NB4 (cell line): ENCODE measurements at regions not wholly inside any gene's neighbourhood (a gene's known extent, or its start where the extent isn't known, plus 50 kb on each side); places are given as distances from the start of the nearest gene placed in this dataset.

Source experiments
- MYC ChIP-seq: IDR thresholded peaks from 2 replicates; pipeline ENCODE4 v1.6.1; 2011; ENCODE audit warnings: low read depth, low read length
- POLR2A ChIP-seq: IDR thresholded peaks from 2 replicates; pipeline ENCODE4 v1.6.1; 2011; ENCODE audit warnings: mild to moderate bottlenecking; ENCODE audit not compliant: insufficient read length; ENCODE audit errors: extremely low read depth
- TF ChIP-seq, protein P1 (sequence below): IDR thresholded peaks from one replicate; pipeline ENCODE4 v1.5.1; 2012; ENCODE audit warnings: low read depth, low read length
- TF ChIP-seq, protein P2 (sequence below): IDR thresholded peaks from 2 replicates; pipeline ENCODE4 v1.6.1; 2011; ENCODE audit warnings: low read depth, low read length

DNA sequence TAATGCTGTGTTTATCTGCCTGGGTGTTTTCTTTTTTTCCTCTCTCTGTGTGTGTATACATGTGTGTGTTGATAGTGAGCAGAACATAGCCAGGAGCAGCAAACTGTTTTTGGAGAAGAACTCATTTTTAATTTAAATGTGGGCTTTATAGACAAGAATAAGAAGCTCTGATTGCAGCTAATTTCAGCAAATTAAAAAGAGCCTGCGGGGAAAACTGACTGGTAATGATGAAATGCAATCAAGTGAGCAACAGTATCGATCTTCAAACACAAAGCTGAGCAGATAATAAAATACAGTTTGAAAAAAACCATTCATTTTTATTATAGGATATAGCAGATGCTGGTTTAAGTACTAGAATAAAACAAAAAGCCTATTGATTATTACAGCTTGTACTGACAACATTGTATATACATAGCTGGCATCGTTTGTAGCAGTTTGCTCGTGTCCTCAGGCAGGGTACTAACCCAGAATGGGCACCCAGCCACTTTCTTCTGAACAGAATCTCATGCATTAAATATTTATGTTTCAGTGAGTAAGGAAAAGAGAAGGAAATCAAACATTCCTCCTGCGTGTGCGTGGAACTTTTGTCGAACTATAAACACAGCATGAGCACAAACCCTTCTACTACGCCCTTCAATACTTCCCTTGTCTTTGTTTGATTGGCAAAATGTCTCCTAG lies 73.5 kb upstream of the ZFP42 start:
- TF ChIP-seq, protein P1, sequence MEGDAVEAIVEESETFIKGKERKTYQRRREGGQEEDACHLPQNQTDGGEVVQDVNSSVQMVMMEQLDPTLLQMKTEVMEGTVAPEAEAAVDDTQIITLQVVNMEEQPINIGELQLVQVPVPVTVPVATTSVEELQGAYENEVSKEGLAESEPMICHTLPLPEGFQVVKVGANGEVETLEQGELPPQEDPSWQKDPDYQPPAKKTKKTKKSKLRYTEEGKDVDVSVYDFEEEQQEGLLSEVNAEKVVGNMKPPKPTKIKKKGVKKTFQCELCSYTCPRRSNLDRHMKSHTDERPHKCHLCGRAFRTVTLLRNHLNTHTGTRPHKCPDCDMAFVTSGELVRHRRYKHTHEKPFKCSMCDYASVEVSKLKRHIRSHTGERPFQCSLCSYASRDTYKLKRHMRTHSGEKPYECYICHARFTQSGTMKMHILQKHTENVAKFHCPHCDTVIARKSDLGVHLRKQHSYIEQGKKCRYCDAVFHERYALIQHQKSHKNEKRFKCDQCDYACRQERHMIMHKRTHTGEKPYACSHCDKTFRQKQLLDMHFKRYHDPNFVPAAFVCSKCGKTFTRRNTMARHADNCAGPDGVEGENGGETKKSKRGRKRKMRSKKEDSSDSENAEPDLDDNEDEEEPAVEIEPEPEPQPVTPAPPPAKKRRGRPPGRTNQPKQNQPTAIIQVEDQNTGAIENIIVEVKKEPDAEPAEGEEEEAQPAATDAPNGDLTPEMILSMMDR: no peak
- TF ChIP-seq POLR2A (no peak), MYC (no peak)
- TF ChIP-seq, protein P2, sequence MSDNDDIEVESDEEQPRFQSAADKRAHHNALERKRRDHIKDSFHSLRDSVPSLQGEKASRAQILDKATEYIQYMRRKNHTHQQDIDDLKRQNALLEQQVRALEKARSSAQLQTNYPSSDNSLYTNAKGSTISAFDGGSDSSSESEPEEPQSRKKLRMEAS: no peak
